WTC11 (cell line): ENCODE measurements at regions not wholly inside any gene's neighbourhood (a gene's known extent, or its start where the extent isn't known, plus 50 kb on each side); places are given as distances from the start of the nearest gene placed in this dataset.

ENCODE experiments used
- CREB1 ChIP-seq: sonication (generic); formaldehyde crosslinking; IDR thresholded peaks from 2 replicates; pipeline ENCODE4 v1.8.0; 2023; ENCODE audit warnings: mild to moderate bottlenecking, missing genetic modification reagents
- CTCF ChIP-seq: fragments of 200-600 bp; IDR thresholded peaks from 2 replicates; pipeline ENCODE4 v1.8.0; 2022; ENCODE audit warnings: antibody characterized with exemption
- ERG ChIP-seq: fragments of 250-450 bp; sonication (Bioruptor Pico); IDR thresholded peaks from 2 replicates; pipeline ENCODE4 v1.8.0; 2021; ENCODE audit warnings: mild to moderate bottlenecking
- FOXJ3 ChIP-seq: sonication (generic); formaldehyde crosslinking; IDR thresholded peaks from 2 replicates; pipeline ENCODE4 v1.9.0; 2021; ENCODE audit warnings: missing genetic modification reagents, mild to moderate bottlenecking, borderline replicate concordance
- USF1 ChIP-seq: sonication (generic); formaldehyde crosslinking; IDR thresholded peaks from 2 replicates; pipeline ENCODE4 v1.8.0; 2022; ENCODE audit warnings: mild to moderate bottlenecking, missing genetic modification reagents

GRCh38 chr22:27441706-27442475, 359.7 kb downstream of the MN1 start:
- TF ChIP-seq CTCF, result no peak
- TF ChIP-seq CREB1 (CRISPR knock-in tag), result no peak
- TF ChIP-seq USF1 (CRISPR knock-in tag), result no peak
- TF ChIP-seq ERG (CRISPR knock-in tag), result no peak
- no peak for TF ChIP-seq FOXJ3 (CRISPR knock-in tag)
